Kidney (tissue), 13 donors: ENCODE measurements at regions not wholly inside any gene's neighbourhood (a gene's known extent, or its start where the extent isn't known, plus 50 kb on each side); places are given as distances from the start of the nearest gene placed in this dataset.

Experiments
- DNase-seq, 5 donors: peaks; one replicate each; pipeline ENCODE4 v3.0.0-alpha.2; 2013 to 2020
- FAIRE-seq: peaks from 2 replicates; lab custom pipeline; 2012; peaks lifted over from hg19 to GRCh38; lab: Jason Lieb, UNC
- H3K27ac ChIP-seq, 2 donors: one replicate each; pipeline ENCODE4 v1.7.0; 2013; ENCODE audit warnings: low read depth in 2 of 2, low read length in 2 of 2, inconsistent platforms in 1 of 2
- H3K27me3 ChIP-seq: one replicate; pipeline ENCODE4 v1.7.1; 2013; ENCODE audit warnings: low read length, inconsistent platforms; ENCODE audit not compliant: control insufficient read depth, insufficient read depth
- H3K36me3 ChIP-seq, 3 donors: one replicate each; pipeline versions ENCODE4 v1.7.0 to v1.7.1; 2013; ENCODE audit warnings: low read length in 3 of 3, control low read depth in 1 of 3, inconsistent platforms in 1 of 3; ENCODE audit not compliant: insufficient read depth in 3 of 3, control insufficient read depth in 2 of 3
- H3K4me1 ChIP-seq, 3 donors: one replicate each; pipeline versions ENCODE4 v1.7.0 to v1.7.1; 2013; ENCODE audit warnings: low read length in 3 of 3, inconsistent platforms in 1 of 3, low read depth in 1 of 3; ENCODE audit not compliant: control insufficient read depth in 2 of 3, insufficient read depth in 2 of 3
- H3K4me3 ChIP-seq, 3 donors: one replicate each; pipeline versions ENCODE4 v1.7.0 to v1.8.1; 2013; ENCODE audit warnings: low read length in 3 of 3, control low read depth in 1 of 3, inconsistent platforms in 1 of 3
- H3K9ac ChIP-seq, 3 donors: one replicate each; pipeline versions ENCODE4 v1.7.0 to v1.7.1; 2013; ENCODE audit warnings: low read length in 3 of 3, control low read depth in 1 of 3, inconsistent platforms in 1 of 3
- H3K9me3 ChIP-seq, 3 donors: one replicate each; pipeline versions ENCODE4 v1.7.0 to v1.7.1; 2013; ENCODE audit warnings: low read length in 3 of 3, control low read depth in 1 of 3, inconsistent platforms in 1 of 3; ENCODE audit not compliant: control insufficient read depth in 2 of 3, insufficient read depth in 1 of 3
- CTCF ChIP-seq: IDR thresholded peaks from 3 replicates; pipeline ENCODE4 v1.5.1; 2012; ENCODE audit warnings: mild to moderate bottlenecking, moderate library complexity, borderline replicate concordance; ENCODE audit not compliant: insufficient read depth; ENCODE audit errors: extremely low read depth
- intact Hi-C: fragments of 100-400 bp; cut with DNase I; formaldehyde crosslinking; loops from one replicate; pipeline ENCODE4 v1.11.1; 2022
- donor health status: control.
- donor health status: control.
- donor health status: control.
- donor health status: control.
- donor health status: control.
- donor health status: DM: yes; HTN: yes; CAD: no.
- donor health status: Normal renal cell carcinoma (clear cell type).

GRCh38 chr5:121628783-121629182, 222.9 kb upstream of the FTMT start:
- no peaks in the 10 kb centered on the region for H3K36me3 ChIP-seq
- intact Hi-C loops, result no loop called here
- no peak overlapping the region for H3K4me3 ChIP-seq
- H3K9ac ChIP-seq, result no peak overlapping the region
- H3K4me1 ChIP-seq, result no peaks in the 10 kb centered on the region
- H3K27me3 ChIP-seq, result no peaks in the 10 kb centered on the region
- no peak overlapping the region for H3K27ac ChIP-seq
- no peak for TF ChIP-seq CTCF
- DNase-seq (no peak), FAIRE-seq (no peak)
- no peaks in the 10 kb centered on the region for H3K9me3 ChIP-seq

GRCh38 chr5:121630402-121630801, 221.3 kb upstream of the FTMT start:
- Histone ChIP-seq H3K27me3 (no peaks in the 10 kb centered on the region), H3K9ac (no peak overlapping the region), H3K4me1 (no peaks in the 10 kb centered on the region), H3K36me3 (no peaks in the 10 kb centered on the region), H3K27ac (no peak overlapping the region), H3K9me3 (no peaks in the 10 kb centered on the region), H3K4me3 (no peak overlapping the region)
- DNase-seq, result peak in 2 of 5 donors; percentile 17 to 26
- TF ChIP-seq CTCF, result no peak
- intact Hi-C loops, result no loop called here
- FAIRE-seq, result no peak

GRCh38 chr5:121634946-121635345, 216.7 kb upstream of the FTMT start:
- H3K4me1 ChIP-seq, result no peaks in the 10 kb centered on the region
- no peaks in the 10 kb centered on the region for H3K9me3 ChIP-seq
- H3K36me3 ChIP-seq, result no peaks in the 10 kb centered on the region
- no peak overlapping the region for H3K9ac ChIP-seq
- H3K27ac ChIP-seq, result no peak overlapping the region
- FAIRE-seq (no peak), DNase-seq (no peak)
- intact Hi-C loops, result no loop called here
- H3K27me3 ChIP-seq, result no peaks in the 10 kb centered on the region
- no peak overlapping the region for H3K4me3 ChIP-seq
- TF ChIP-seq CTCF, result no peak

- Histone ChIP-seq H3K36me3 (no peaks in the 10 kb centered on the region), H3K4me3 (no peak overlapping the region), H3K27ac (no peak overlapping the region), H3K4me1 (no peaks in the 10 kb centered on the region), H3K9ac (no peak overlapping the region), H3K27me3 (no peaks in the 10 kb centered on the region), H3K9me3 (no peaks in the 10 kb centered on the region)
- no peak for TF ChIP-seq CTCF
- intact Hi-C loops, result no loop called here
- DNase-seq, result no peak
- FAIRE-seq, result no peak
Measured at GRCh38 chr5:121638126-121638525, 213.6 kb upstream of the FTMT start.
